HepG2 (cell line): ENCODE measurements at regions not wholly inside any gene's neighbourhood (a gene's known extent, or its start where the extent isn't known, plus 50 kb on each side); places are given as distances from the start of the nearest gene placed in this dataset.

Experiments used
- ATAC-seq: fragments of 200-7000 bp; cut with Tn5 transposase; 3 replicates; pipeline ENCODE4 v1.9.1; 2020; ENCODE audit warnings: mild to moderate bottlenecking, moderate library complexity
- BruUV-seq: library from RNA; stranded (reverse); fragments of 400-500 nt; replicated peaks from 2 replicates; lab custom pipeline; 2021; lab: Mats Ljungman, UMichigan
- CTCF ChIA-PET: fragments of 300-600 bp; formaldehyde crosslinking; extraction: SDS; loops from one replicate; lab custom pipeline; 2021; ENCODE audit warnings: low total read pairs, inconsistent platforms, low intra/inter-chr PET ratio; lab: Yijun Ruan, JAX
- POLR2A ChIA-PET: fragments of 350-600 bp; sonication (Branson Sonifier 250); formaldehyde crosslinking; loops from one replicate; lab custom pipeline; 2020; ENCODE audit warnings: antibody characterized with exemption, inconsistent platforms; lab: Yijun Ruan, JAX
- DNase-seq: peaks from one replicate; pipeline ENCODE4 v3.0.0-alpha.2; 2015; ENCODE audit warnings: low spot score
- FAIRE-seq: peaks from 3 replicates; lab custom pipeline; 2011; peaks lifted over from hg19 to GRCh38; lab: Jason Lieb, UNC
- H2AFZ ChIP-seq: one replicate; pipeline ENCODE4 v1.6.1; 2011; ENCODE audit warnings: low read length, inconsistent platforms
- H3K27ac ChIP-seq: fragments of 300-600 bp; 3 replicates; pipeline ENCODE4 v1.8.0; 2011; ENCODE audit warnings: mixed run types, mild to moderate bottlenecking, mixed read lengths, low read length, inconsistent platforms; ENCODE audit not compliant: insufficient read depth; ENCODE audit errors: extremely low read length
- H3K27me3 ChIP-seq, 2 experiments: fragments of 200-600 bp in 1 of 2; 2 replicates in 1 of 2; 3 replicates in 1 of 2; pipeline versions ENCODE4 v1.6.0 to v1.8.0; 2011; ENCODE audit warnings: low read length in 2 of 2, mild to moderate bottlenecking in 2 of 2, moderate library complexity in 2 of 2, inconsistent platforms in 1 of 2; ENCODE audit not compliant: insufficient read depth in 2 of 2, control insufficient read depth in 1 of 2
- H3K36me3 ChIP-seq, 2 experiments: fragments of 200-600 bp in 1 of 2; replicated peaks in 1 of 2; 2 replicates in 1 of 2; 3 replicates in 1 of 2; pipeline versions ENCODE4 v1.5.1 to v1.8.0; 2011; ENCODE audit warnings: low read length in 2 of 2, inconsistent platforms in 1 of 2; ENCODE audit not compliant: insufficient read depth in 2 of 2, control insufficient read depth in 1 of 2
- H3K4me1 ChIP-seq: 2 replicates; pipeline ENCODE4 v1.5.1; 2012; ENCODE audit warnings: low read length, inconsistent platforms; ENCODE audit not compliant: insufficient read depth
- H3K4me2 ChIP-seq: 2 replicates; pipeline ENCODE4 v1.6.0; 2011; ENCODE audit warnings: low read depth, low read length, inconsistent platforms
- H3K4me3 ChIP-seq, 3 experiments: fragments of 200-600 bp in 1 of 3; sonication (generic), shearing (Covaris generic) in 1 of 3; replicated peaks in 1 of 3; 2 replicates each; pipeline ENCODE4 v1.5.1; 2011 to 2016; ENCODE audit warnings: low read length in 3 of 3, inconsistent platforms in 2 of 3, low read depth in 2 of 3, mild to moderate bottlenecking in 2 of 3, control low read depth in 1 of 3, mixed read lengths in 1 of 3; ENCODE audit not compliant: insufficient read depth in 1 of 3
- H3K79me2 ChIP-seq: one replicate; pipeline ENCODE4 v1.6.1; 2011; ENCODE audit warnings: low read length, inconsistent platforms; ENCODE audit not compliant: insufficient read depth
- H3K9ac ChIP-seq: 2 replicates; pipeline ENCODE4 v1.6.0; 2011; ENCODE audit warnings: mild to moderate bottlenecking, low read depth, low read length, inconsistent platforms; ENCODE audit not compliant: insufficient read depth
- H3K9me3 ChIP-seq: 2 replicates; pipeline ENCODE4 v1.5.1; 2012; ENCODE audit warnings: mild to moderate bottlenecking, low read length
- H4K20me1 ChIP-seq: 2 replicates; pipeline ENCODE4 v1.6.0; 2011; ENCODE audit warnings: inconsistent platforms, mild to moderate bottlenecking, low read length, moderate library complexity; ENCODE audit not compliant: insufficient read depth
- ATRX ChIP-seq: sonication (generic); formaldehyde crosslinking; IDR thresholded peaks from 2 replicates; pipeline ENCODE4 v1.4.0; 2020; ENCODE audit warnings: missing genetic modification reagents, borderline replicate concordance
- BCL6 ChIP-seq: IDR thresholded peaks from 2 replicates; pipeline ENCODE4 v1.6.1; 2016; ENCODE audit warnings: missing genetic modification reagents, missing compliant biosample characterization
- DZIP1 ChIP-seq: sonication (generic); formaldehyde crosslinking; IDR thresholded peaks from 2 replicates; pipeline ENCODE4 v1.5.0; 2020; ENCODE audit warnings: mild to moderate bottlenecking, missing genetic modification reagents
- ETV6 ChIP-seq: sonication (generic); formaldehyde crosslinking; conservative IDR thresholded peaks from 2 replicates; pipeline ENCODE4 v1.4.0; 2020; ENCODE audit warnings: missing genetic modification reagents
- IRF2 ChIP-seq: IDR thresholded peaks from 2 replicates; pipeline ENCODE4 v1.6.1; 2018; ENCODE audit warnings: missing genetic modification reagents, missing compliant biosample characterization
- MAFF ChIP-seq: IDR thresholded peaks from 2 replicates; pipeline ENCODE4 v1.6.1; 2011; ENCODE audit warnings: low read depth, low read length, improper control_type of control experiment
- NCOA2 ChIP-seq: sonication (generic); formaldehyde crosslinking; IDR thresholded peaks from 2 replicates; pipeline ENCODE4 v1.8.0; 2022; ENCODE audit warnings: inconsistent platforms
- PATZ1 ChIP-seq: sonication (generic); formaldehyde crosslinking; IDR thresholded peaks from 2 replicates; pipeline ENCODE4 v1.4.0; 2020; ENCODE audit warnings: missing genetic modification reagents
- PCBP2 ChIP-seq: fragments of 200-400 bp; formaldehyde crosslinking; optimal IDR thresholded peaks from 2 replicates; pipeline ENCODE3; 2018; ENCODE audit warnings: low read length, low read depth; ENCODE audit not compliant: poor library complexity, severe bottlenecking
- TEAD2 ChIP-seq: sonication (generic); formaldehyde crosslinking; IDR thresholded peaks from 2 replicates; pipeline ENCODE4 v1.9.0; 2021; ENCODE audit warnings: missing genetic modification reagents
- ZBTB8A ChIP-seq: sonication (generic); formaldehyde crosslinking; IDR thresholded peaks from 2 replicates; pipeline ENCODE4 v1.4.0; 2020; ENCODE audit warnings: mild to moderate bottlenecking, low read depth, missing genetic modification reagents, borderline replicate concordance
- ZNF142 ChIP-seq: sonication (generic); formaldehyde crosslinking; IDR thresholded peaks from 2 replicates; pipeline ENCODE4 v1.4.0; 2020; ENCODE audit warnings: missing genetic modification reagents
- ZNF235 ChIP-seq: sonication (generic); formaldehyde crosslinking; IDR thresholded peaks from 2 replicates; pipeline ENCODE4 v1.8.1; 2023; ENCODE audit warnings: mild to moderate bottlenecking, missing genetic modification reagents, borderline replicate concordance
- ZNF468 ChIP-seq: sonication (generic); formaldehyde crosslinking; IDR thresholded peaks from 2 replicates; pipeline ENCODE4 v1.8.0; 2022; ENCODE audit warnings: mild to moderate bottlenecking, moderate library complexity, missing genetic modification reagents
- ZNF605 ChIP-seq: sonication (generic); formaldehyde crosslinking; IDR thresholded peaks from 2 replicates; pipeline ENCODE4 v1.8.0; 2022; ENCODE audit warnings: mild to moderate bottlenecking, missing genetic modification reagents
- WGBS: methylation state at CpG from one replicate; pipeline ENCODE4 v1.1.6; 2017; ENCODE audit warnings: low lambda C conversion rate; 5-methylcytosine and 5-hydroxymethylcytosine counted together
- in situ Hi-C: cut with HindIII; loops from 2 replicates; pipeline ENCODE4 v1.10.0; 2017; ENCODE audit warnings: low pct_unique_long_range_greater_than_20kb; ENCODE audit not compliant: extremely low pct_ligation_motif_present
- intact Hi-C: fragments of 100-400 bp; cut with micrococcal nuclease; formaldehyde crosslinking; loops from one replicate; pipeline ENCODE4 v1.10.0; 2022; ENCODE audit not compliant: unreplicated experiment

GRCh38 chr13:40169476-40169875 is 497.0 kb downstream of the FOXO1 start (continued):
- no peak for TF ChIP-seq ZNF142

- in situ Hi-C loops (no loop called here), intact Hi-C loops (no loop called here)
- Histone ChIP-seq H3K27me3 (peaks cover 0 to 8% of the 10 kb centered on the region in 2 experiments; a peak in 2 of 5 replicates), H2AFZ (no peak overlapping the region), H3K79me2 (no peaks in the 10 kb centered on the region), H3K4me2 (no peak overlapping the region), H4K20me1 (no peaks in the 10 kb centered on the region), H3K27ac (no peak overlapping the region), H3K36me3 (no peaks in the 10 kb centered on the region), H3K9me3 (no peaks in the 10 kb centered on the region), H3K4me3 (no peak overlapping the region), H3K4me1 (no peaks in the 10 kb centered on the region), H3K9ac (no peak overlapping the region)
- DNase-seq, result no peak
- ChIA-PET CTCF (no interaction called here), POLR2A (no interaction called here)
- WGBS, result 78% methylated on average over 4 of the region's 4 CpGs
- BruUV-seq, result no TSS peak
- ATAC-seq, result no peak
- no peak for FAIRE-seq
- TF ChIP-seq IRF2, result no peak
- no peak for TF ChIP-seq BCL6
- TF ChIP-seq TEAD2, result no peak
- no peak for TF ChIP-seq ZNF235 (CRISPR knock-in tag)
- no peak for TF ChIP-seq PCBP2
- no peak for TF ChIP-seq MAFF
- no peak for TF ChIP-seq ZBTB8A (CRISPR knock-in tag)
- TF ChIP-seq DZIP1, result no peak
- no peak for TF ChIP-seq ETV6 (CRISPR knock-in tag)
- no peak for TF ChIP-seq PATZ1
- TF ChIP-seq ATRX (CRISPR knock-in tag), result no peak
- no peak for TF ChIP-seq ZNF468 (CRISPR knock-in tag)
- TF ChIP-seq ZNF605 (CRISPR knock-in tag), result no peak
- no peak for TF ChIP-seq NCOA2 (CRISPR knock-in tag)
These were observed 496.4 kb downstream of the FOXO1 start for GRCh38 chr13:40170091-40170490.
